Psoas muscle (tissue), 7 donors: ENCODE measurements at regions not wholly inside any gene's neighbourhood (a gene's known extent, or its start where the extent isn't known, plus 50 kb on each side); places are given as distances from the start of the nearest gene placed in this dataset.

Experiments used
- ATAC-seq, 4 donors: fragments of 200-7000 bp; cut with Tn5 transposase; one replicate each; pipeline ENCODE4 v1.9.1; 2020; ENCODE audit warnings: moderate library complexity in 3 of 4, mild to moderate bottlenecking in 2 of 4
- DNase-seq, 2 donors: peaks; one replicate each; pipeline ENCODE4 v3.0.0-alpha.2; 2020
- H3K27ac ChIP-seq: fragments of 200-600 bp; one replicate; pipeline ENCODE4 v1.8.0; 2022
- H3K27me3 ChIP-seq, 3 donors: fragments of 200-600 bp in 1 of 3; one replicate each; pipeline versions ENCODE4 v1.6.1 to v1.8.0; 2013 to 2022; ENCODE audit warnings: low read length in 2 of 3, mild to moderate bottlenecking in 2 of 3, moderate library complexity in 1 of 3; ENCODE audit not compliant: insufficient read depth in 3 of 3
- H3K36me3 ChIP-seq, 2 donors: fragments of 200-600 bp in 1 of 2; one replicate each; pipeline versions ENCODE4 v1.6.1 to v1.8.0; 2013 to 2022; ENCODE audit warnings: low read depth in 1 of 2, mild to moderate bottlenecking in 1 of 2, moderate library complexity in 1 of 2; ENCODE audit not compliant: insufficient read depth in 1 of 2
- H3K4me1 ChIP-seq: fragments of 200-600 bp; one replicate; pipeline ENCODE4 v1.8.0; 2022
- H3K4me3 ChIP-seq: fragments of 200-600 bp; one replicate; pipeline ENCODE4 v1.8.0; 2022; ENCODE audit warnings: mild to moderate bottlenecking
- H3K9me3 ChIP-seq: fragments of 200-600 bp; one replicate; pipeline ENCODE4 v1.8.0; 2022
- CTCF ChIP-seq: fragments of 200-600 bp; IDR thresholded peaks from one replicate; pipeline ENCODE4 v1.8.0; 2022; ENCODE audit warnings: antibody characterized with exemption
- WGBS, 3 donors: extraction: QIAGEN DNeasy Blood & Tissue Kit; methylation state at CpG; one replicate each; pipeline versions ENCODE4 v1.1.6 to v1.1.7; 2013; 5-methylcytosine and 5-hydroxymethylcytosine counted together
- intact Hi-C, 2 donors: fragments of 100-400 bp; cut with DNase I; formaldehyde crosslinking; loops; one replicate each; pipeline versions ENCODE4 v1.11.0 to v1.14.2; 2022
- donor health status: healthy with polysubstance abuse.
- donor health status: DM: no; HTN: no; CAD: no; lungs with moderate emphysema.
- donor health status: Bipolar disorder and iron deficiency.
- donor health status: healthy.
- donor health status: DM: yes; HTN: yes; CAD: no.
- donor health status: DM: no; HTN: no; CAD: no.
- donor health status: DM: yes; HTN: yes; CAD: no.

GRCh38 chr2:198905881-198906612 lies 551.7 kb downstream of the SATB2 start:
- no peaks in the 10 kb centered on the region for H3K9me3 ChIP-seq
- ATAC-seq, result no peak
- no peaks in the 10 kb centered on the region for H3K36me3 ChIP-seq
- H3K27me3 ChIP-seq, result no peaks in the 10 kb centered on the region
- 71 to 74% (median 74%) methylated on average over 7 of the region's 7 CpGs for WGBS, 3 donors
- H3K4me1 ChIP-seq, result no peaks in the 10 kb centered on the region
- H3K27ac ChIP-seq, result no peak overlapping the region
- no peak for DNase-seq
- intact Hi-C loops, result no loop called here
- no peak for TF ChIP-seq CTCF
- no peak overlapping the region for H3K4me3 ChIP-seq

GRCh38 chr2:198901894-198902293 lies 555.8 kb downstream of the SATB2 start:
- H3K27ac ChIP-seq, result no peak overlapping the region
- intact Hi-C loops, result no loop called here
- no peak overlapping the region for H3K4me3 ChIP-seq
- no peaks in the 10 kb centered on the region for H3K27me3 ChIP-seq
- no peaks in the 10 kb centered on the region for H3K9me3 ChIP-seq
- no peak for ATAC-seq
- H3K36me3 ChIP-seq, result no peaks in the 10 kb centered on the region
- H3K4me1 ChIP-seq, result no peaks in the 10 kb centered on the region
- TF ChIP-seq CTCF, result no peak
- no peak for DNase-seq

- no peaks in the 10 kb centered on the region for H3K9me3 ChIP-seq
- DNase-seq (no peak), ATAC-seq (no peak)
- TF ChIP-seq CTCF, result no peak
- H3K4me3 ChIP-seq, result no peak overlapping the region
- H3K27ac ChIP-seq, result no peak overlapping the region
- 71 to 77% (median 74%) methylated on average over 3 of the region's 3 CpGs for WGBS, 3 donors
- no peaks in the 10 kb centered on the region for H3K4me1 ChIP-seq
- H3K27me3 ChIP-seq, result no peaks in the 10 kb centered on the region
- no peaks in the 10 kb centered on the region for H3K36me3 ChIP-seq
- intact Hi-C loops, result no loop called here
Measured at GRCh38 chr2:198900141-198900540, 557.6 kb downstream of the SATB2 start.

- DNase-seq (no peak), ATAC-seq (no peak)
- Histone ChIP-seq H3K4me1 (no peaks in the 10 kb centered on the region), H3K27me3 (no peaks in the 10 kb centered on the region), H3K4me3 (no peak overlapping the region), H3K27ac (no peak overlapping the region), H3K9me3 (no peaks in the 10 kb centered on the region), H3K36me3 (no peaks in the 10 kb centered on the region)
- intact Hi-C loops, result no loop called here
- no peak for TF ChIP-seq CTCF
Measured at GRCh38 chr2:198890490-198890889, 567.2 kb downstream of the SATB2 start.

- Histone ChIP-seq H3K4me1 (no peaks in the 10 kb centered on the region), H3K4me3 (no peak overlapping the region), H3K27me3 (no peaks in the 10 kb centered on the region), H3K9me3 (no peaks in the 10 kb centered on the region), H3K27ac (no peak overlapping the region), H3K36me3 (no peaks in the 10 kb centered on the region)
- intact Hi-C loops, result no loop called here
- DNase-seq (no peak), ATAC-seq (no peak)
- 26 to 34% (median 32%) methylated on average over 2 of the region's 2 CpGs for WGBS, 3 donors
- no peak for TF ChIP-seq CTCF
Measured at GRCh38 chr2:198883604-198884003, 574.1 kb downstream of the SATB2 start.
